OCI-LY7 (cell line): ENCODE measurements at regions not wholly inside any gene's neighbourhood (a gene's known extent, or its start where the extent isn't known, plus 50 kb on each side); places are given as distances from the start of the nearest gene placed in this dataset.

Experiments used
- EZH2phosphoT487 ChIP-seq: fragments of 200-600 bp; sonication (generic); IDR thresholded peaks from 2 replicates; pipeline ENCODE4 v1.6.1; 2018; ENCODE audit warnings: low read depth, borderline replicate concordance, mild to moderate bottlenecking, mixed run types, antibody characterized with exemption, low read length, moderate library complexity, mixed read lengths
- TF ChIP-seq, protein P1 (sequence below): fragments of 200-600 bp; sonication (generic); conservative IDR thresholded peaks from 2 replicates; pipeline ENCODE4 v1.5.1; 2014; ENCODE audit warnings: mild to moderate bottlenecking, antibody characterized with exemption, low read length, moderate library complexity, mixed read lengths

DNA sequence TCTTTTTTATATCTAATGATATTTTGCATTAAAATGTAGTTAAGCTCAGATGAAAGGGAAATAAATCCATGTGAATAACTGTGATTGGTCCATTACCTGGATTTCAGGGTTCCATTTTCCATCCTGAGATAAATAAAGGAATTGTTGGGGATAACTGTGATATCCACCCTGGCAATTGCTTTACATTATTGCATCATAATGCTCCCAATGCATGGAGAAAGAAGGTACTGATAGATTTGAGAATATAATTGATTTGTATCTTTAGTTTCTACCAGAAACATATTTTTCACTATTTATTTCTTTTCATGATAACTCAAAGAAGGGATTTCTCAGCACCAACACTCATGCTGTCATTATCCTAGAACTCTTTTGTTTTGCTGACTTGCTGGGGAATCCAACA is 102.0 kb upstream of the KCNQ5 start:
- TF ChIP-seq, protein P1, sequence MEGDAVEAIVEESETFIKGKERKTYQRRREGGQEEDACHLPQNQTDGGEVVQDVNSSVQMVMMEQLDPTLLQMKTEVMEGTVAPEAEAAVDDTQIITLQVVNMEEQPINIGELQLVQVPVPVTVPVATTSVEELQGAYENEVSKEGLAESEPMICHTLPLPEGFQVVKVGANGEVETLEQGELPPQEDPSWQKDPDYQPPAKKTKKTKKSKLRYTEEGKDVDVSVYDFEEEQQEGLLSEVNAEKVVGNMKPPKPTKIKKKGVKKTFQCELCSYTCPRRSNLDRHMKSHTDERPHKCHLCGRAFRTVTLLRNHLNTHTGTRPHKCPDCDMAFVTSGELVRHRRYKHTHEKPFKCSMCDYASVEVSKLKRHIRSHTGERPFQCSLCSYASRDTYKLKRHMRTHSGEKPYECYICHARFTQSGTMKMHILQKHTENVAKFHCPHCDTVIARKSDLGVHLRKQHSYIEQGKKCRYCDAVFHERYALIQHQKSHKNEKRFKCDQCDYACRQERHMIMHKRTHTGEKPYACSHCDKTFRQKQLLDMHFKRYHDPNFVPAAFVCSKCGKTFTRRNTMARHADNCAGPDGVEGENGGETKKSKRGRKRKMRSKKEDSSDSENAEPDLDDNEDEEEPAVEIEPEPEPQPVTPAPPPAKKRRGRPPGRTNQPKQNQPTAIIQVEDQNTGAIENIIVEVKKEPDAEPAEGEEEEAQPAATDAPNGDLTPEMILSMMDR: no peak
- no peak for TF ChIP-seq EZH2phosphoT487
